Body of pancreas (tissue), 4 donors: ENCODE measurements at regions not wholly inside any gene's neighbourhood (a gene's known extent, or its start where the extent isn't known, plus 50 kb on each side); places are given as distances from the start of the nearest gene placed in this dataset.

Source experiments
- POLR2A ChIP-seq, 3 donors: fragments of 450-650 bp; IDR thresholded peaks; one replicate each; pipeline ENCODE4 v1.6.1; 2016; ENCODE audit warnings: antibody characterized with exemption in 3 of 3, mild to moderate bottlenecking in 2 of 3
- TF ChIP-seq, protein P1 (sequence below), 7 experiments: fragments of 450-650 bp in 4 of 7; fragments of 200-600 bp in 3 of 7; sonication (generic) in 3 of 7; IDR thresholded peaks; one replicate each; pipeline ENCODE4 v1.5.1; 2016 to 2019; ENCODE audit warnings: antibody characterized with exemption in 7 of 7

DNA sequence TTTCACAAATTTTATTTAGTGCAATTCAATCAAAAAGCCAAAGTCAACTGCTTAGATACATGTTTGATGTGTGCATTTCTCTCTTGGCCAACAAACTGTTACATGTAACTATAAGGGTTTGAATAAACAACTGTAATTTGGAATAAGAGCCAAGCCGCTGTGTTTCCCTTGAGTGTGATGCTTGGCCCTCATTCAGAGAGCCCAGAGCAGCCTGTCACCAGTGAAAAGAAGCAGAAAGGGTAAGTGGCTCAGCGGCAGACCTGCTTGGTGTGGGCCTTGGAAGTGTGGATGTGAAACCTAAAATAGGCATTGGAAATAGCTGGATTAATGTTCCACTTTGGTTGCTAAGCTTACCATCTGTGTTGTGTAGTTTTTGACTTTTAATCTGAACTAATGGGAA lies 924.6 kb downstream of the OLFM4 start:
- TF ChIP-seq POLR2A (IDR thresholded peaks at IDR 0.05), result no peak
- TF ChIP-seq, protein P1, sequence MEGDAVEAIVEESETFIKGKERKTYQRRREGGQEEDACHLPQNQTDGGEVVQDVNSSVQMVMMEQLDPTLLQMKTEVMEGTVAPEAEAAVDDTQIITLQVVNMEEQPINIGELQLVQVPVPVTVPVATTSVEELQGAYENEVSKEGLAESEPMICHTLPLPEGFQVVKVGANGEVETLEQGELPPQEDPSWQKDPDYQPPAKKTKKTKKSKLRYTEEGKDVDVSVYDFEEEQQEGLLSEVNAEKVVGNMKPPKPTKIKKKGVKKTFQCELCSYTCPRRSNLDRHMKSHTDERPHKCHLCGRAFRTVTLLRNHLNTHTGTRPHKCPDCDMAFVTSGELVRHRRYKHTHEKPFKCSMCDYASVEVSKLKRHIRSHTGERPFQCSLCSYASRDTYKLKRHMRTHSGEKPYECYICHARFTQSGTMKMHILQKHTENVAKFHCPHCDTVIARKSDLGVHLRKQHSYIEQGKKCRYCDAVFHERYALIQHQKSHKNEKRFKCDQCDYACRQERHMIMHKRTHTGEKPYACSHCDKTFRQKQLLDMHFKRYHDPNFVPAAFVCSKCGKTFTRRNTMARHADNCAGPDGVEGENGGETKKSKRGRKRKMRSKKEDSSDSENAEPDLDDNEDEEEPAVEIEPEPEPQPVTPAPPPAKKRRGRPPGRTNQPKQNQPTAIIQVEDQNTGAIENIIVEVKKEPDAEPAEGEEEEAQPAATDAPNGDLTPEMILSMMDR (IDR thresholded peaks at IDR 0.05), result no peak
